ENCODE measurements at regions not wholly inside any gene's neighbourhood (a gene's known extent, or its start where the extent isn't known, plus 50 kb on each side); places are given as distances from the start of the nearest gene placed in this dataset.
A peak's percentile ranks its signal among the peaks of the same experiment; 100 is the strongest.
"Not testable (repeated sequence)": the region's sequence is repeated elsewhere in the genome, so short reads cannot be mapped to it uniquely, and the experiment has no call there.

DNA sequence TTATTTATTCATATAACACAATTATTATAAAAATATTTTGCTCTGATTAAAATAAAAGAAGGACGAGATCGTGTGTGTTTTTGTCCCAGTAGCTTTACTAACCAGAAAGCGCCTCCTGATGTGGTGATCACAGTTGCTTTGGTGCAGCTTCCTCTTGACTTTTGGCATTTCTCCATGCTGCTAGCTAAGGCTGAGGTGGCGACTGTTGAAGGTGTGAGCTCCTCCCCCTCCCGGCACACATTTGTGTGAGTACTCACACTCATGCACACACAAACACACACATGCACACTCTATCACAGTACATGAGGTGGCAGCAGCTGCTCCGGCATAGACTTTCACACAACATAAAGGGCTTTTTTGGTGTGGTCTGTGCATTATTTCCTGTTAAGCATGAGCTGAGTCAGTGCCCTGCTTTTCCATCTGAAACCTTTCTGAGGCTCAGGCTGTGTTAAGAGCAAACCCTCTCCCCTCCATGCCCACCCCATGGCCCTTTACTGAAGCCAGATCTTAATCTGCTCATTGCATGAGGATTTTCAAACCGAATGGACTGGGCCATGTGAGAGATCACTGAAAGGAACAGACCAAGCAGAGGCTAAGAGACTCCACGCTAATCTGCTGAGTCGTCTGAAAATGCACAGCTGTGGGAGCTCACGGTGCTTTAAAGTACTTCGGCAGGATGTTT is 53.3 kb downstream of the FOXD4L1 start:
- DNase-seq = peak; percentile 62

DNA sequence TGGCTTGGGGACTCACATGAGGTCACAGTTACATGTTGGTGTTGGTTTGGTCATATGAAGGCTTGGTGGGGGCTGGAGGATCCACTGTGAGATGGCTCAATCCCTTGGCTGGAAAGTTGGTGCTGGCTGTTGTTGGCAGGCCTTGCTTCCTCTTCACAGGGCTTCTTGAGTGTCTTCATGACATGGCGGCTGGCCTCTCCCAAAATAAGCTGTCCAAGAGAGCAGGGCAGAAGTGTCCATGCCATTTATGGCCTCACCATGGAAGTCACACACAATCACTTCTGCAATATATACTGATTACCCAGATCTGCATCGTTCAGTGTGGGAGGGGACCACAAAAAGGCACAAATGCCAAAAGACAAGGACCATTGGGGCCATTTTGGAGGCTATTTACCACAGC is 61.4 kb downstream of the FOXD4L1 start:
- not testable (repeated sequence) for DNase-seq

DNA sequence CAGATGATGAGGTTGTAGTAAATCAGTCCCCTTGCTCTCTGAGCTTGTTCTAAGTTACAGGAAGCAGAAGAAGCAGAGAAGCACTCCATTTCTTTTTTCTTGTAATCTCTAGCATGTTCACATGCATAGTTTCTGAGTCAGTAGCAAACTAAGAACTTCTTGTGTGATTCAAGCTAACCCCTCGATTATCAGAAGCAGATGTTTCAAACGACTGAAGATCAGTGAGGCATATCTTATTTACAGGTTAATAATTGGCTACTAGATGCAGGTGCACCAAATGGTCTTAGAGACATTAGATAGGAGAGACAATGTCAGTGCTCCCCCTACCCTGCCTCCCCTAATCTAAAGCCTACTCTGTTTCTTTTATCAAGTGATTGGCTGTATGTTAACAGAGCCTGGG is 64.2 kb downstream of the FOXD4L1 start:
- DNase-seq = not testable (repeated sequence)

DNA sequence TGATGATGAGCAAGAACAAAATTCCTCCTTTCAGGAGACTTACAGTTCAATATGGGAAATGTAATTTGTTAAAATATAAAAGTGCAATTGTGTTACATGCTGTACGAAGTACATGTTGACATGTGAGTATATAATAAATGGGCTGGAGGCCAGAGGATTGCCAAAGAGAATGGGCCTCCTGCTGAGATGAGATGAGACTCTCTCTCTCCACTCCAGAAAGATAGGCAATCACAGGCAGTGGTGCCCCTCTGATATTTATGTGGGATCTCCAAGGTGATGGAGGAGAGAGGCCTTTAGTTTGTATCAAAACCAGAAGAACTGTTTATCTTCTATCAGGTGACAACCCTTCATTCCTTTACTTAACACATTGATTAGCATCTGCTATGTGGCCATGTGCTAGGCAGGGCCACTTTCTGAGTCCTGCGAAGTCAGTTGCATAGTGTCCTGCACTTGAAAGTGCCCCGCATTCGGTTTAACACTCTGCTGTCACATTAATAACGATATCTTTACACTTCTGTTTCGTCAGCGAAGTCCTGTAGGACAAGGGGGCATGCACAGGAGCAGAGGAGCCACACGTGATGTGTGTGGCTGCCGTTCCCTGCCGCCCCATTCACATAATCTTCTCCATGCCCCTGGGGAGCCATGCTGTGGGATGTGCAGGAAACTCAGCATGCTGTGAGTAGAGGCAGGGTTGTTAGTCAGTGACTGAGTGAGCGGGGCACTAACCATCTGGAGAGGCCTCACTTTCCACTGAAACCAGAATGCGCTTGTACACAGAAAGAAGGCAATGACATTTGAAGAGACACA is 60.2 kb upstream of the RABL2A start:
- DNase-seq = not testable (repeated sequence)

DNA sequence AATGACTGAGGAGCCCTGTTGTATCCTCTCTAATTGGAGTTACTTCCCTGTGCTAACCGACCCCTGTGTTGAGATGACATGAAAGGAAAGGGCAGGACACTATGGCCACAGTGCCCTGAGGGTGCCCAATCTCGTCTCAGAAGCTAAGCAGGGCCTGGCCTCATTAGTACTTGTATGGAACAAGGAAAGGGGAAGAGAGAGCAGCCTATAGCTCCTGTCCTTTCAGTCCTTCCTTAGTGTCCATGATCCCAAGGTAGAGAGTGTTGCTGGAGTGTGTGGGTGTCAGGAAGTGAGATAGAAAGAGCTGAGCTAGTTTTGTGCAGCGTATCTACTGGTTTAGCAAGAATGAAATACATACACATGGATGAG is 59.6 kb upstream of the RABL2A start:
- DNase-seq = not testable (repeated sequence)

DNA sequence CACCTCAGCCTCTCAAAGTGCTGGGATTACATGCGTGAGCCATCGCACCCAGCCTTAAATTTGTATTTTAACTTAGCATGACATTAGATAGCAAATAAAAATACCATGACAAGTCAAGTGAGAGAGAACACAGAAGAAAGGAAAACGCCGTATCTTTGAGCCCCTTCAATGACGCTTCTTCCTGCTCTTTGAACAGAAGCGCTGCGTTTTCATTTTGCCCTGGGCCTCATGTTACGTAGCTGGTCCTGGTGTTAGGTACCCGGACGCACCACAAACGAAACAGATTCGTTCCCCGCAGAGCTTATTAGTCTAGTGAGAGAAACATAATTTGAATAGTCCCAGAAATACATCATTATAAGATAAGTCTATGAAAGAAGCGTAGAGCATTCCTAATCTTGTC is 58.8 kb upstream of the RABL2A start:
- not testable (repeated sequence) for DNase-seq

DNA sequence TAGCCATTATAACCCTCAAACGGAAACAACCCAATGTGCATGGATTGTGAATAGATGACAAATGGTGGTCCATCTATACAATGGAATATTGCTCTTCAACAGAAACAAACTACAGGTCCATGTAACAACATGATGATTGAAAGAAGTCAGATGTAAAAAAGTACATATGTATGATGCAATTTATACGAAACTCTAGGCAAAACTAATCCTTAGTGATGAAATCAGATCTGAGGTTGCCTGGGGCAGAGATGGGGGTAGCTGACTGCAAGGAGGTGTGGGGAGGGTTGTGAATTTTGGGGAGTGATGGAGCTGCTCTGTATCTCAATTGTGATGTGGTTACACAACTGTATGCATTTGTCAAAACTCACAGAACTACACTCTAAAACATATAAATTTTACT is 57.0 kb upstream of the RABL2A start:
- not testable (repeated sequence) for DNase-seq

DNA sequence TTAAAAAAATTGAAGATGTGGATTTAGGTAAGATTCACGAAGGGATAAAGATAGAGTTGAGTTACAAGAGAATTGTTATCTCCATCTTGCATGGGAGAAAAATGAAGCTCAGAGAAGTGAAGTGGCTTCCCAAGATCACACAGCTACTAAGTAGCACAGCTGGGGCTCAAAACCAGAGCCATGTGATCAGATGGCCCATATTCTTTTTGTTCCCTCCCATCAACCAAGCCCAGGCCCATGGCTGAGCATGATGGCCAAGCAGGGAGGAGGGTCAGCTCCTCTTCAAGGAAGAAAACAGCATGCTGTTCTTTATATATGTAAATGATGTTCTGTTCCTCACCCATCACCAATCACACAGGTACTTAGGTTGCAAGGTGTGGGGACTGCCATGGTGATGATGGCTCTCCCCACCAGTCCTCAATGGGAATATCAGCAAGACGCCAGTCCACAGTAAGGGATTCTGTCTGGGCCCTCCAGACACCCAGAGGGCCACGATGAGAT is 56.5 kb upstream of the RABL2A start:
- not testable (repeated sequence) for DNase-seq

DNA sequence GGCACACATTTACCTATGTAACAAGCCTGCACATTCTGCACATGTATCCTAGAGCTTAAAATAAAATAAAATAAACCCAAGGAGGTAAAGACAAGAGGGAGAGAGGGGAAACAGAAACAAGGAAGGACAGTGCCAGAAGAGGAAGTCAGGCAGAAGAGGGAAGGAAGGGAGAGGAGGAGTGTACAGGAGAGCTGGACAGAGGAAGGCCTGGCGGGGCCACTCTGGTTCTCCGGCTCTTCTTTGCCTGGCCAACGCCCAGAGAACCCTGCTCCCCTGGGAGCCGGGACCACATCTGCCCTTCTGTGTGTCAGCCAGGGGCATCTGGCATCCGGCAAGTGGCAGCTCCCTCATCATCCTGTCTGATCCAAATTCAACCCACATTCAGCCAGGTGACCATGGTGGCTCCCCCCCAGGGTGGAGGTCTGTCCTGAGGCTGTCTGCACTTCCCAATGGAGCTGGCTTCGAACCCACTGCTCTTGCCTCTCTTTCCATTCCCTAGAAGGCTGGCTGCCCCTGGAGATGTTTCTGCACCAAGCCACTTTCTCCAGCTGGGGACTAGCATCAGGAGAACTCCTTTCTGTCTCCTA is 55.5 kb upstream of the RABL2A start:
- DNase-seq = not testable (repeated sequence)

DNA sequence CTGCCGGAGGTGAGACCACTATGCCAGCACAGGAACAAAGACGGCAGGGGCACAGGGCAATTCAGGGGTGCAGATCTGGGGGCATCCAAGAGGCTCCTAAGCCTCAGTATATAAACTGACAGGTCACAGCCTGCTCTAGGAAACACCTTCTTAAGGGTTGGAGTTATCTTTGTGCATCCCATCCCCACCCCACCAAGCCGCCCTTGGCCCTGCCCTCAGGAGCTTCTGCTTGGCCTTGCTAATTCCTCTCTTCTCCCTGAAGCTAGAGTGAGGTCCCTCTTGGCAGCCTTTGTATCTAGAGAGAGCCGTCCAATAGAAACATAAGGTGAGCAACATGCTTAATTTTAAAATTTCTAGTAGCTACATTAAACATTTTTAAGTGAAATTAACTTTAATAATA is 51.3 kb upstream of the RABL2A start:
- DNase-seq = not testable (repeated sequence)

DNA sequence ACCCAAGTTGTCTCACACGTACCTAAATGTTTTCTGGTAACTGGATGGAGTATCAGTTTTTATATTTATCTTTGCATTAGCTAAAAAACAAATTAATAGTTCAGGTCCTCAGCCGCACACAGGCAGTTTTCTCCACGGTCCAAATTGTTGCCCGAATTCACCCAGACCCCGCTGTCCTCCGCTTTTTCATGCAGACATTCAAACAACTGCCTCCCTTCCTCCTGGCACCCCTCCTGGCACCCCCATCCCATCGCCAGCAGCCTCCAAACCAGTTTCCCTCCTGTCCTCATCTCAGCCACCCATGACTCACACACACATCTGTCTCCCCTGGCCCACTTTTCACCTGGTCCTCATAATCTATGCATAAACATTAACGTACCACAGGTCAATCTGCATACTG is 50.7 kb upstream of the RABL2A start:
- not testable (repeated sequence) for DNase-seq

Data from activated CD4-positive, alpha-beta T cell treated with anti-CD3 and anti-CD28 coated beads, Interleukin-2, amount 50 U/mL, for 16 hours (primary cell).